ENCODE measurements at regions not wholly inside any gene's neighbourhood (a gene's known extent, or its start where the extent isn't known, plus 50 kb on each side); places are given as distances from the start of the nearest gene placed in this dataset.

GRCh38 chr17:14719942-14720341 is 419.1 kb downstream of the HS3ST3B1 start:
- no peak for TF ChIP-seq CTCF (IDR thresholded peaks at IDR 0.05)
- TF ChIP-seq EP300 (IDR thresholded peaks at IDR 0.05): no peak
- no peak for TF ChIP-seq POLR2A (IDR thresholded peaks at IDR 0.05; ENCODE audit: low read depth)

Data from esophagus muscularis mucosa (tissue), 4 donors.